HEK293 (cell line): ENCODE measurements at regions not wholly inside any gene's neighbourhood (a gene's known extent, or its start where the extent isn't known, plus 50 kb on each side); places are given as distances from the start of the nearest gene placed in this dataset.

Experiments used
- CTCF ChIA-PET: fragments of 350-600 bp; formaldehyde crosslinking; extraction: SDS; loops from one replicate; lab custom pipeline; 2021; ENCODE audit warnings: antibody characterized with exemption; lab: Yijun Ruan, JAX
- POLR2A ChIA-PET: fragments of 300-600 bp; formaldehyde crosslinking; extraction: SDS; loops from one replicate; lab custom pipeline; 2020; ENCODE audit warnings: antibody characterized with exemption, inconsistent platforms; lab: Yijun Ruan, JAX
- H3K27ac ChIP-seq: fragments of 200-500 bp; sonication (Bioruptor generic); 2 replicates; pipeline ENCODE4 v1.5.1; 2014; ENCODE audit warnings: low read depth, low read length, control low read depth, inconsistent platforms; ENCODE audit errors: extremely low read depth
- H3K36me3 ChIP-seq, 2 experiments: fragments of 200-500 bp in 1 of 2; sonication (Bioruptor generic) in 1 of 2; 1 replicate in 1 of 2; 2 replicates in 1 of 2; pipeline ENCODE4 v1.5.1; 2014 to 2017; ENCODE audit warnings: inconsistent platforms in 2 of 2, low read length in 2 of 2; ENCODE audit not compliant: control insufficient read depth in 2 of 2, insufficient read depth in 1 of 2
- H3K4me1 ChIP-seq: fragments of 200-500 bp; sonication (Bioruptor generic); 2 replicates; pipeline ENCODE4 v1.5.1; 2014; ENCODE audit warnings: mild to moderate bottlenecking, low read length, inconsistent platforms; ENCODE audit not compliant: control insufficient read depth, insufficient read depth
- H3K4me3 ChIP-seq: 2 replicates; pipeline ENCODE4 v1.5.1; 2011; ENCODE audit warnings: low read depth, mild to moderate bottlenecking, control low read depth, low read length, moderate library complexity
- H3K9me3 ChIP-seq: fragments of 200-500 bp; sonication (Bioruptor generic); 2 replicates; pipeline ENCODE4 v1.5.1; 2014; ENCODE audit warnings: low read depth, low read length, inconsistent platforms; ENCODE audit not compliant: control insufficient read depth, insufficient read depth
- EGR2 ChIP-seq: fragments of 450-650 bp; formaldehyde crosslinking; IDR thresholded peaks from 2 replicates; pipeline ENCODE4 v1.5.1; 2016; ENCODE audit warnings: low read depth, missing biosample characterization, missing genetic modification characterization
- GFI1B ChIP-seq: fragments of 450-650 bp; formaldehyde crosslinking; IDR thresholded peaks from 2 replicates; pipeline ENCODE4 v1.5.1; 2016; ENCODE audit warnings: missing biosample characterization, missing genetic modification characterization
- GLIS1 ChIP-seq: fragments of 450-650 bp; formaldehyde crosslinking; IDR thresholded peaks from 2 replicates; pipeline ENCODE4 v1.5.1; 2016; ENCODE audit warnings: missing biosample characterization, missing genetic modification characterization
- GLIS2 ChIP-seq: fragments of 450-650 bp; formaldehyde crosslinking; IDR thresholded peaks from 2 replicates; pipeline ENCODE4 v1.5.1; 2016; ENCODE audit warnings: missing biosample characterization, missing genetic modification characterization
- HIC1 ChIP-seq: fragments of 450-650 bp; formaldehyde crosslinking; IDR thresholded peaks from 2 replicates; pipeline ENCODE4 v1.5.1; 2016; ENCODE audit warnings: missing biosample characterization, missing genetic modification characterization
- SP7 ChIP-seq: fragments of 450-650 bp; formaldehyde crosslinking; IDR thresholded peaks from 2 replicates; pipeline ENCODE4 v1.5.1; 2016; ENCODE audit warnings: missing biosample characterization, missing genetic modification characterization
- TSHZ1 ChIP-seq: fragments of 450-650 bp; formaldehyde crosslinking; IDR thresholded peaks from 2 replicates; pipeline ENCODE4 v1.5.1; 2016; ENCODE audit warnings: missing biosample characterization, missing genetic modification characterization, borderline replicate concordance
- ZBTB26 ChIP-seq: fragments of 450-650 bp; formaldehyde crosslinking; optimal IDR thresholded peaks from 2 replicates; pipeline ENCODE3; 2016; ENCODE audit warnings: missing biosample characterization, mild to moderate bottlenecking, missing genetic modification characterization
- ZBTB48 ChIP-seq: fragments of 450-650 bp; formaldehyde crosslinking; IDR thresholded peaks from 2 replicates; pipeline ENCODE4 v1.5.1; 2016; ENCODE audit warnings: missing biosample characterization, missing genetic modification characterization
- ZEB2 ChIP-seq: fragments of 450-650 bp; formaldehyde crosslinking; IDR thresholded peaks from 2 replicates; pipeline ENCODE4 v1.5.1; 2016; ENCODE audit warnings: missing biosample characterization, missing genetic modification characterization
- ZNF10 ChIP-seq: fragments of 450-650 bp; formaldehyde crosslinking; IDR thresholded peaks from 2 replicates; pipeline ENCODE4 v1.5.1; 2017; ENCODE audit warnings: missing biosample characterization, missing genetic modification characterization
- ZNF248 ChIP-seq: fragments of 450-650 bp; formaldehyde crosslinking; IDR thresholded peaks from 2 replicates; pipeline ENCODE4 v1.5.1; 2017; ENCODE audit warnings: missing biosample characterization, missing genetic modification characterization
- ZNF544 ChIP-seq: fragments of 450-650 bp; formaldehyde crosslinking; IDR thresholded peaks from 2 replicates; pipeline ENCODE4 v1.5.0; 2017; ENCODE audit warnings: missing biosample characterization, missing genetic modification characterization
- ZNF561 ChIP-seq: fragments of 450-650 bp; IDR thresholded peaks from 2 replicates; pipeline ENCODE4 v1.5.1; 2018; ENCODE audit warnings: missing biosample characterization, missing genetic modification characterization, borderline replicate concordance
- ZNF664 ChIP-seq: fragments of 450-650 bp; formaldehyde crosslinking; IDR thresholded peaks from 2 replicates; pipeline ENCODE4 v1.5.1; 2016; ENCODE audit warnings: missing biosample characterization, missing genetic modification characterization
- ZNF768 ChIP-seq: fragments of 450-650 bp; formaldehyde crosslinking; IDR thresholded peaks from 2 replicates; pipeline ENCODE4 v1.5.1; 2018; ENCODE audit warnings: missing biosample characterization, mild to moderate bottlenecking, missing genetic modification characterization
- TF ChIP-seq, protein P1 (sequence below): fragments of 450-650 bp; formaldehyde crosslinking; IDR thresholded peaks from 2 replicates; pipeline ENCODE4 v1.5.1; 2016; ENCODE audit warnings: missing biosample characterization, missing genetic modification characterization, borderline replicate concordance
- TF ChIP-seq, protein P2 (sequence below): fragments of 450-650 bp; formaldehyde crosslinking; IDR thresholded peaks from 2 replicates; pipeline ENCODE4; 2016; ENCODE audit warnings: missing biosample characterization, missing genetic modification characterization
- TF ChIP-seq, protein P3 (sequence below): fragments of 450-650 bp; formaldehyde crosslinking; IDR thresholded peaks from 2 replicates; pipeline ENCODE4 v1.5.1; 2016; ENCODE audit warnings: missing biosample characterization, missing genetic modification characterization, borderline replicate concordance
- TF ChIP-seq, protein P4 (sequence below): fragments of 450-650 bp; formaldehyde crosslinking; IDR thresholded peaks from 2 replicates; pipeline ENCODE4 v1.5.1; 2016; ENCODE audit warnings: missing biosample characterization, missing genetic modification characterization

- POLR2A ChIA-PET = no interaction called here
- TF ChIP-seq, protein P1, sequence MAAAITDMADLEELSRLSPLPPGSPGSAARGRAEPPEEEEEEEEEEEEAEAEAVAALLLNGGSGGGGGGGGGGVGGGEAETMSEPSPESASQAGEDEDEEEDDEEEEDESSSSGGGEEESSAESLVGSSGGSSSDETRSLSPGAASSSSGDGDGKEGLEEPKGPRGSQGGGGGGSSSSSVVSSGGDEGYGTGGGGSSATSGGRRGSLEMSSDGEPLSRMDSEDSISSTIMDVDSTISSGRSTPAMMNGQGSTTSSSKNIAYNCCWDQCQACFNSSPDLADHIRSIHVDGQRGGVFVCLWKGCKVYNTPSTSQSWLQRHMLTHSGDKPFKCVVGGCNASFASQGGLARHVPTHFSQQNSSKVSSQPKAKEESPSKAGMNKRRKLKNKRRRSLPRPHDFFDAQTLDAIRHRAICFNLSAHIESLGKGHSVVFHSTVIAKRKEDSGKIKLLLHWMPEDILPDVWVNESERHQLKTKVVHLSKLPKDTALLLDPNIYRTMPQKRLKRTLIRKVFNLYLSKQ = no peak
- no peak for TF ChIP-seq ZNF544 (tag by site-specific recombination)
- no peak for TF ChIP-seq ZNF768 (tag by site-specific recombination)
- TF ChIP-seq ZBTB26 (tag by site-specific recombination) = no peak
- TF ChIP-seq TSHZ1 (tag by site-specific recombination) = no peak
- TF ChIP-seq, protein P2, sequence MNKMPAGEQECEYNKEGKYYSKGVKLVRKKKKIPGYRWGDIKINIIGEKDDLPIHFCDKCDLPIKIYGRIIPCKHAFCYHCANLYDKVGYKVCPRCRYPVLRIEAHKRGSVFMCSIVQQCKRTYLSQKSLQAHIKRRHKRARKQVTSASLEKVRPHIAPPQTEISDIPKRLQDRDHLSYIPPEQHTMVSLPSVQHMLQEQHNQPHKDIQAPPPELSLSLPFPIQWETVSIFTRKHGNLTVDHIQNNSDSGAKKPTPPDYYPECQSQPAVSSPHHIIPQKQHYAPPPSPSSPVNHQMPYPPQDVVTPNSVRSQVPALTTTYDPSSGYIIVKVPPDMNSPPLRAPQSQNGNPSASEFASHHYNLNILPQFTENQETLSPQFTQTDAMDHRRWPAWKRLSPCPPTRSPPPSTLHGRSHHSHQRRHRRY = no peak
- no peak for TF ChIP-seq ZNF248 (tag by site-specific recombination)
- no peak for TF ChIP-seq GFI1B (tag by site-specific recombination)
- TF ChIP-seq ZNF10 = no peak
- no peak for TF ChIP-seq SP7
- no peak for TF ChIP-seq ZNF561 (tag by site-specific recombination)
- TF ChIP-seq, protein P3, sequence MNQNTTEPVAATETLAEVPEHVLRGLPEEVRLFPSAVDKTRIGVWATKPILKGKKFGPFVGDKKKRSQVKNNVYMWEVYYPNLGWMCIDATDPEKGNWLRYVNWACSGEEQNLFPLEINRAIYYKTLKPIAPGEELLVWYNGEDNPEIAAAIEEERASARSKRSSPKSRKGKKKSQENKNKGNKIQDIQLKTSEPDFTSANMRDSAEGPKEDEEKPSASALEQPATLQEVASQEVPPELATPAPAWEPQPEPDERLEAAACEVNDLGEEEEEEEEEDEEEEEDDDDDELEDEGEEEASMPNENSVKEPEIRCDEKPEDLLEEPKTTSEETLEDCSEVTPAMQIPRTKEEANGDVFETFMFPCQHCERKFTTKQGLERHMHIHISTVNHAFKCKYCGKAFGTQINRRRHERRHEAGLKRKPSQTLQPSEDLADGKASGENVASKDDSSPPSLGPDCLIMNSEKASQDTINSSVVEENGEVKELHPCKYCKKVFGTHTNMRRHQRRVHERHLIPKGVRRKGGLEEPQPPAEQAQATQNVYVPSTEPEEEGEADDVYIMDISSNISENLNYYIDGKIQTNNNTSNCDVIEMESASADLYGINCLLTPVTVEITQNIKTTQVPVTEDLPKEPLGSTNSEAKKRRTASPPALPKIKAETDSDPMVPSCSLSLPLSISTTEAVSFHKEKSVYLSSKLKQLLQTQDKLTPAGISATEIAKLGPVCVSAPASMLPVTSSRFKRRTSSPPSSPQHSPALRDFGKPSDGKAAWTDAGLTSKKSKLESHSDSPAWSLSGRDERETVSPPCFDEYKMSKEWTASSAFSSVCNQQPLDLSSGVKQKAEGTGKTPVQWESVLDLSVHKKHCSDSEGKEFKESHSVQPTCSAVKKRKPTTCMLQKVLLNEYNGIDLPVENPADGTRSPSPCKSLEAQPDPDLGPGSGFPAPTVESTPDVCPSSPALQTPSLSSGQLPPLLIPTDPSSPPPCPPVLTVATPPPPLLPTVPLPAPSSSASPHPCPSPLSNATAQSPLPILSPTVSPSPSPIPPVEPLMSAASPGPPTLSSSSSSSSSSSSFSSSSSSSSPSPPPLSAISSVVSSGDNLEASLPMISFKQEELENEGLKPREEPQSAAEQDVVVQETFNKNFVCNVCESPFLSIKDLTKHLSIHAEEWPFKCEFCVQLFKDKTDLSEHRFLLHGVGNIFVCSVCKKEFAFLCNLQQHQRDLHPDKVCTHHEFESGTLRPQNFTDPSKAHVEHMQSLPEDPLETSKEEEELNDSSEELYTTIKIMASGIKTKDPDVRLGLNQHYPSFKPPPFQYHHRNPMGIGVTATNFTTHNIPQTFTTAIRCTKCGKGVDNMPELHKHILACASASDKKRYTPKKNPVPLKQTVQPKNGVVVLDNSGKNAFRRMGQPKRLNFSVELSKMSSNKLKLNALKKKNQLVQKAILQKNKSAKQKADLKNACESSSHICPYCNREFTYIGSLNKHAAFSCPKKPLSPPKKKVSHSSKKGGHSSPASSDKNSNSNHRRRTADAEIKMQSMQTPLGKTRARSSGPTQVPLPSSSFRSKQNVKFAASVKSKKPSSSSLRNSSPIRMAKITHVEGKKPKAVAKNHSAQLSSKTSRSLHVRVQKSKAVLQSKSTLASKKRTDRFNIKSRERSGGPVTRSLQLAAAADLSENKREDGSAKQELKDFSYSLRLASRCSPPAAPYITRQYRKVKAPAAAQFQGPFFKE = no peak
- TF ChIP-seq ZEB2 (tag by site-specific recombination) = no peak
- no peak for TF ChIP-seq EGR2
- no peak for TF ChIP-seq ZBTB48
- no peak for TF ChIP-seq GLIS2 (tag by site-specific recombination)
- no peak for TF ChIP-seq GLIS1 (tag by site-specific recombination)
- TF ChIP-seq, protein P4, sequence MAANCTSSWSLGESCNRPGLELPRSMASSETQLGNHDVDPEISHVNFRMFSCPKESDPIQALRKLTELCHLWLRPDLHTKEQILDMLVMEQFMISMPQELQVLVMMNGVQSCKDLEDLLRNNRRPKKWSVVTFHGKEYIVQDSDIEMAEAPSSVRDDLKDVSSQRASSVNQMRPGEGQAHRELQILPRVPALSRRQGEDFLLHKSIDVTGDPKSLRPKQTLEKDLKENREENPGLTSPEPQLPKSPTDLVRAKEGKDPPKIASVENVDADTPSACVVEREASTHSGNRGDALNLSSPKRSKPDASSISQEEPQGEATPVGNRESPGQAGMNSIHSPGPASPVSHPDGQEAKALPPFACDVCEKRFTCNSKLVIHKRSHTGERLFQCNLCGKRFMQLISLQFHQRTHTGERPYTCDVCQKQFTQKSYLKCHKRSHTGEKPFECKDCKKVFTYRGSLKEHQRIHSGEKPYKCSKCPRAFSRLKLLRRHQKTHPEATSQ (tag by site-specific recombination) = no peak
- TF ChIP-seq ZNF664 (tag by site-specific recombination) = no peak
- TF ChIP-seq HIC1 (tag by site-specific recombination) = no peak
- TF ChIP-seq, all 188 proteins: peak for 0
- Histone ChIP-seq H3K4me3 (no peak overlapping the region), H3K27ac (no peak overlapping the region), H3K4me1 (no peaks in the 10 kb centered on the region), H3K36me3 (no peaks in the 10 kb centered on the region), H3K9me3 (no peaks in the 10 kb centered on the region)
- CTCF ChIA-PET = interaction anchor here (1.1 kb wide), 1 partner anchor 96 kb away, joined by 3 read pairs; no protein-coding TSS in a partner anchor
These were observed 256.3 kb upstream of the SDK2 start for GRCh38 chr17:73900516-73900915.
